Common myeloid progenitor, CD34-positive (primary cell): ENCODE measurements at regions not wholly inside any gene's neighbourhood (a gene's known extent, or its start where the extent isn't known, plus 50 kb on each side); places are given as distances from the start of the nearest gene placed in this dataset.
"Not testable (repeated sequence)": the region's sequence is repeated elsewhere in the genome, so short reads cannot be mapped to it uniquely, and the experiment has no call there.

ENCODE experiments used
- CTCF ChIA-PET: fragments of 350-600 bp; sonication (Branson Sonifier 250); formaldehyde crosslinking; loops from one replicate; lab custom pipeline; 2021; ENCODE audit warnings: antibody characterized with exemption; lab: Charles Lee
- POLR2A ChIA-PET: fragments of 350-600 bp; sonication (Branson Sonifier 250); formaldehyde crosslinking; loops from one replicate; lab custom pipeline; 2021; ENCODE audit warnings: antibody characterized with exemption; lab: Charles Lee
- DNase-seq, 3 donors: peaks; one replicate each; pipeline versions ENCODE4 v3.0.0 to v3.0.0-alpha.2; 2013
- H3K27ac ChIP-seq, 2 experiments: 1 replicate in 1 of 2; 2 replicates in 1 of 2; pipeline ENCODE4 v1.7.0; 2013; ENCODE audit warnings: inconsistent platforms in 2 of 2, low read length in 2 of 2, mild to moderate bottlenecking in 2 of 2, low read depth in 1 of 2, moderate library complexity in 1 of 2; ENCODE audit not compliant: severe bottlenecking in 2 of 2, insufficient read depth in 1 of 2, poor library complexity in 1 of 2
- H3K27me3 ChIP-seq, 5 experiments: replicated peaks in 2 of 5; 1 replicate in 3 of 5; 2 replicates in 2 of 5; pipeline versions ENCODE4 v1.6.1 to v1.7.0; 2013; ENCODE audit warnings: low read length in 4 of 5, mild to moderate bottlenecking in 2 of 5, moderate library complexity in 2 of 5, inconsistent platforms in 1 of 5; ENCODE audit not compliant: insufficient read depth in 5 of 5, control insufficient read depth in 4 of 5
- H3K36me3 ChIP-seq, 4 experiments: 1 replicate in 2 of 4; 2 replicates in 2 of 4; pipeline versions ENCODE4 v1.6.1 to v1.7.0; 2013; ENCODE audit warnings: low read length in 3 of 4, control low read depth in 1 of 4, mild to moderate bottlenecking in 1 of 4; ENCODE audit not compliant: control insufficient read depth in 4 of 4, insufficient read depth in 4 of 4
- H3K4me1 ChIP-seq, 4 experiments: 1 replicate in 3 of 4; 2 replicates in 1 of 4; pipeline versions ENCODE4 v1.6.1 to v1.7.1; 2013; ENCODE audit warnings: low read length in 3 of 4, mild to moderate bottlenecking in 3 of 4, control low read depth in 1 of 4, inconsistent platforms in 1 of 4, moderate library complexity in 1 of 4; ENCODE audit not compliant: control insufficient read depth in 4 of 4, insufficient read depth in 4 of 4; ENCODE audit errors: control extremely low read depth in 1 of 4
- H3K4me3 ChIP-seq, 7 experiments: 1 replicate in 4 of 7; 2 replicates in 3 of 7; pipeline versions ENCODE4 v1.5.1 to v1.7.0; 2013; ENCODE audit warnings: mild to moderate bottlenecking in 7 of 7, low read length in 6 of 7, moderate library complexity in 6 of 7, inconsistent platforms in 2 of 7, low read depth in 2 of 7, control low read depth in 1 of 7; ENCODE audit not compliant: insufficient read depth in 4 of 7, control insufficient read depth in 1 of 7; ENCODE audit errors: extremely low read depth in 1 of 7
- H3K9me3 ChIP-seq, 5 experiments: 1 replicate in 4 of 5; 2 replicates in 1 of 5; pipeline versions ENCODE4 v1.6.1 to v1.7.1; 2013; ENCODE audit warnings: low read length in 4 of 5, mild to moderate bottlenecking in 2 of 5, inconsistent platforms in 1 of 5, low read depth in 1 of 5, moderate library complexity in 1 of 5; ENCODE audit not compliant: control insufficient read depth in 4 of 5, insufficient read depth in 2 of 5; ENCODE audit errors: control extremely low read depth in 1 of 5
- WGBS: methylation state at CpG from one replicate; pipeline ENCODE4 v1.1.5; 2013; ENCODE audit not compliant: insufficient coverage; 5-methylcytosine and 5-hydroxymethylcytosine counted together

- no peaks in the 10 kb centered on the region for H3K36me3 ChIP-seq
- ChIA-PET POLR2A (no interaction called here), CTCF (interaction anchor here (1.2 kb wide), 1 partner anchor 9 kb away, joined by 3 read pairs; no protein-coding TSS in a partner anchor)
- no peaks in the 10 kb centered on the region for H3K27me3 ChIP-seq
- no peak overlapping the region for H3K27ac ChIP-seq
- no peaks in the 10 kb centered on the region for H3K4me1 ChIP-seq
- H3K9me3 ChIP-seq: no peaks in the 10 kb centered on the region
- 80% methylated on average over 1 of the region's 1 CpG for WGBS
- no peak overlapping the region for H3K4me3 ChIP-seq
- DNase-seq: no peak
These were observed 501.0 kb upstream of the EDIL3 start for GRCh38 chr5:84885485-84886258.

DNA sequence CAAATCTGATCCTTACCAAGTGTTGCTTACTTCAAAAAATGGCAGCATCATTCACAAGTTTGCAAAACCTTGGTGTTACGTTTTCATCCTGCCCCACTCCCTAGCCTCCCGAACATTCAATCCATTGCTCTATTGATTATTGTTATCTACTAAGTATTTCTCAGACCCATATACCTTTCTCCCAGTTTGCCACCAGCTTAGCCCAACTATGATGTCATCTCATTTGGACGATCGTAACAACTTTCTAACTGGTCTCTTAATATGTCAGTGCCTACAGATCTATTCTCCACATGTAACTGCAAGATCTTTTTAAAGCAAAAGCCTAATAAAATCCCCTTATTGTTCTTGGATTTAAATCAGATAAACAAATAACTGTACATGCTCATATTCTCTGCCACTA lies 497.1 kb upstream of the EDIL3 start:
- Histone ChIP-seq H3K4me3 (no peak overlapping the region), H3K27ac (no peak overlapping the region), H3K9me3 (no peaks in the 10 kb centered on the region), H3K27me3 (no peaks in the 10 kb centered on the region), H3K4me1 (no peaks in the 10 kb centered on the region), H3K36me3 (no peaks in the 10 kb centered on the region)
- WGBS: 85% methylated on average over 4 of the region's 4 CpGs
- ChIA-PET CTCF (no interaction called here), POLR2A (no interaction called here)
- DNase-seq: no peak

DNA sequence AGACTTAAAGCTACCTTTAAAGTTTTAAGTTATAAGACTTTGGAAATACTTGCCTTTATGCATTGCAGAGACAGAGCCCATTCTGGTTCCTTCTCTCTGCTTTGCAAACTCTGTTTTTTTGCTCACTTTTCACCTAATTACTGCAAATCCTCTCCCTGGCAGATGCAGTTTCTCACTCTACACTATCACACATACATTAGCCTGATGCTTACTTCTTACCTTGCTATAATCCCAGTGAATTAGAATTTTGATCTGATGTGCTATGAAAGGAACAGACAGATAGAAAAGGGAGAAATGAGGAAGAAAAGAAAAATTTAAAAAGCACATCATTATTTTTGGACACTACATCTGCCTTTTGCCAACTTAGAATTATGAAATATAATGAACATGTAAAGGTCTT lies 489.5 kb upstream of the EDIL3 start:
- no peaks in the 10 kb centered on the region for H3K27me3 ChIP-seq
- DNase-seq: no peak
- ChIA-PET CTCF (no interaction called here), POLR2A (no interaction called here)
- H3K27ac ChIP-seq: no peak overlapping the region
- no peak overlapping the region for H3K4me3 ChIP-seq
- peaks cover 10 to 26% (median 19%) of the 10 kb centered on the region in 4 experiments for H3K4me1 ChIP-seq
- H3K36me3 ChIP-seq: no peaks in the 10 kb centered on the region
- H3K9me3 ChIP-seq: no peaks in the 10 kb centered on the region

GRCh38 chr5:84872768-84873167 lies 488.1 kb upstream of the EDIL3 start:
- H3K9me3 ChIP-seq: no peaks in the 10 kb centered on the region
- H3K4me3 ChIP-seq: no peak overlapping the region
- H3K36me3 ChIP-seq: no peaks in the 10 kb centered on the region
- DNase-seq: no peak
- ChIA-PET POLR2A (no interaction called here), CTCF (no interaction called here)
- WGBS: 0% methylated on average over 1 of the region's 3 CpGs
- H3K4me1 ChIP-seq: peaks cover 10 to 26% (median 19%) of the 10 kb centered on the region in 4 experiments
- H3K27me3 ChIP-seq: no peaks in the 10 kb centered on the region
- H3K27ac ChIP-seq: no peak overlapping the region

- Histone ChIP-seq H3K9me3 (no peaks in the 10 kb centered on the region), H3K36me3 (no peaks in the 10 kb centered on the region), H3K27ac (no peak overlapping the region), H3K4me1 (peaks cover 10 to 26% (median 19%) of the 10 kb centered on the region in 4 experiments), H3K4me3 (peak overlapping the region in 1 of 7 experiments; percentile 11), H3K27me3 (no peaks in the 10 kb centered on the region)
- WGBS: no CpG with 5 or more reads among the region's 1 CpG
- peak; percentile 43 to 86 (median 69) for DNase-seq
- ChIA-PET CTCF (no interaction called here), POLR2A (no interaction called here)
These were observed 485.7 kb upstream of the EDIL3 start for GRCh38 chr5:84870369-84870768.

GRCh38 chr5:84869675-84870074 lies 485.0 kb upstream of the EDIL3 start:
- Histone ChIP-seq H3K27ac (no peak overlapping the region), H3K36me3 (no peaks in the 10 kb centered on the region), H3K27me3 (no peaks in the 10 kb centered on the region), H3K9me3 (no peaks in the 10 kb centered on the region), H3K4me3 (peak overlapping the region in 1 of 7 experiments; percentile 11), H3K4me1 (peaks cover 10 to 26% (median 19%) of the 10 kb centered on the region in 4 experiments)
- 78% methylated on average over 7 of the region's 8 CpGs for WGBS
- ChIA-PET POLR2A (no interaction called here), CTCF (no interaction called here)
- peak in 1 of 3 donors; percentile 13 for DNase-seq

- CTCF ChIA-PET, POLR2A ChIA-PET: not testable (repeated sequence)
- 98% methylated on average over 15 of the region's 19 CpGs for WGBS
These were observed 479.3 kb upstream of the EDIL3 start for GRCh38 chr5:84863936-84864335.

More at GRCh38 chr5:84863936-84864335, 479.3 kb upstream of the EDIL3 start:
- not testable (repeated sequence) for H3K27me3 ChIP-seq, H3K4me3 ChIP-seq, H3K27ac ChIP-seq, H3K4me1 ChIP-seq, DNase-seq, H3K9me3 ChIP-seq, H3K36me3 ChIP-seq
